ENCODE measurements at regions not wholly inside any gene's neighbourhood (a gene's known extent, or its start where the extent isn't known, plus 50 kb on each side); places are given as distances from the start of the nearest gene placed in this dataset.

DNA sequence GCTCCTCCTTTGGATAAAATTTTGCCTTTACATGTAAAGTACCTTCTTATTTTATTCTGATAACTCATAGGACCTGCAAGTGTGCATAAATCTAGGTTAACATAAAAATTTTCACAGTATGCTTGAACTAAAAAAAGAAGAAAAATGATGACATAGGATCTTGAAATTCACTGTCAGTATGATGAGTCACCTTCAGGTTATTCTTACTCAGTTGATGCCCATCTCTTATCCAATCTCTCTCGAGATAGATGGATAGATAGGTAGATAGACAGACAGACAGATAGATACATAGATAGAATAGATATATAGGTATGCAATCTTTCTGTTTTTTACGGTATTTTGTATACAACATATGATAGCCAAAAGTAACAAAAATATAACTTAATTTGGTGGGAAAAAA, 485.5 kb downstream of the NAF1 start:
- ATAC-seq (ENCODE audit: insufficient read depth, low FRiP score): no peak
- 50 to 51% methylated on average over 2 of the region's 2 CpGs for WGBS, 2 donors
- H3K9me3 ChIP-seq (ENCODE audit: control insufficient read depth in 4 of 4, insufficient read depth in 3 of 4, low read length in 3 of 4): peaks cover 0 to 9% (median 3%) of the 10 kb centered on the region in 4 donors
- H3K4me1 ChIP-seq (ENCODE audit: control insufficient read depth in 5 of 5, insufficient read depth in 5 of 5, low read length in 5 of 5): no peaks in the 10 kb centered on the region
- H3K27me3 ChIP-seq (ENCODE audit: control insufficient read depth in 3 of 3, insufficient read depth in 3 of 3, low read length in 2 of 3): no peaks in the 10 kb centered on the region
- no peak for DNase-seq
- H3K27ac ChIP-seq (ENCODE audit: low read depth in 1 of 2, low read length in 1 of 2): no peak overlapping the region
- H3K36me3 ChIP-seq (ENCODE audit: control insufficient read depth in 4 of 4, insufficient read depth in 4 of 4, low read length in 4 of 4): no peaks in the 10 kb centered on the region
- no peak overlapping the region for H3K9ac ChIP-seq (ENCODE audit: insufficient read depth in 1 of 2, low read length in 2 of 2)
- TF ChIP-seq, protein P1, sequence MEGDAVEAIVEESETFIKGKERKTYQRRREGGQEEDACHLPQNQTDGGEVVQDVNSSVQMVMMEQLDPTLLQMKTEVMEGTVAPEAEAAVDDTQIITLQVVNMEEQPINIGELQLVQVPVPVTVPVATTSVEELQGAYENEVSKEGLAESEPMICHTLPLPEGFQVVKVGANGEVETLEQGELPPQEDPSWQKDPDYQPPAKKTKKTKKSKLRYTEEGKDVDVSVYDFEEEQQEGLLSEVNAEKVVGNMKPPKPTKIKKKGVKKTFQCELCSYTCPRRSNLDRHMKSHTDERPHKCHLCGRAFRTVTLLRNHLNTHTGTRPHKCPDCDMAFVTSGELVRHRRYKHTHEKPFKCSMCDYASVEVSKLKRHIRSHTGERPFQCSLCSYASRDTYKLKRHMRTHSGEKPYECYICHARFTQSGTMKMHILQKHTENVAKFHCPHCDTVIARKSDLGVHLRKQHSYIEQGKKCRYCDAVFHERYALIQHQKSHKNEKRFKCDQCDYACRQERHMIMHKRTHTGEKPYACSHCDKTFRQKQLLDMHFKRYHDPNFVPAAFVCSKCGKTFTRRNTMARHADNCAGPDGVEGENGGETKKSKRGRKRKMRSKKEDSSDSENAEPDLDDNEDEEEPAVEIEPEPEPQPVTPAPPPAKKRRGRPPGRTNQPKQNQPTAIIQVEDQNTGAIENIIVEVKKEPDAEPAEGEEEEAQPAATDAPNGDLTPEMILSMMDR (IDR thresholded peaks at IDR 0.05; ENCODE audit: control extremely low read depth, extremely low read depth): no peak
- H3K4me3 ChIP-seq: no peak overlapping the region

DNA sequence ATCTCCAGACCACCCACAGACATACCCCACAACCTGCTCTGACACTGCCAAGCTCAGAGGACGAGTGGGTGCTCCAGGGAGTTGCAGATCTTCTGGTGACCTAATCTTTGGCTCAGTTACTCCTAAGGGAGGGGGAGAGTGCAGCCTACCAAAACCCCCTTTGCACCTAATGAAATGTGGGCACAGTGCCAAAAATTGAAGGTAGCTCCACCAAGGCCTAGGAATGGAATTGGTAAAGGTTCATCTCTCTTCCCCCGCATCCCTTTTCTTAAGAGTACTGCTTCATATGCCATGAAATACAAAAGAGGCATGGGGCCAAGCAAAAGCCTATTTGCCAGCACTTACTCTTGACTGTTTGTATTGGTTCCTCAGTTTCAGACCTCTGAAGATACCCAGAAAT, 491.0 kb downstream of the NAF1 start:
- Histone ChIP-seq H3K9ac (ENCODE audit: insufficient read depth in 1 of 2, low read length in 2 of 2) (no peak overlapping the region), H3K4me3 (no peak overlapping the region), H3K4me1 (ENCODE audit: control insufficient read depth in 5 of 5, insufficient read depth in 5 of 5, low read length in 5 of 5) (no peaks in the 10 kb centered on the region), H3K36me3 (ENCODE audit: control insufficient read depth in 4 of 4, insufficient read depth in 4 of 4, low read length in 4 of 4) (no peaks in the 10 kb centered on the region), H3K27me3 (ENCODE audit: control insufficient read depth in 3 of 3, insufficient read depth in 3 of 3, low read length in 2 of 3) (no peaks in the 10 kb centered on the region), H3K27ac (ENCODE audit: low read depth in 1 of 2, low read length in 1 of 2) (no peak overlapping the region), H3K9me3 (ENCODE audit: control insufficient read depth in 4 of 4, insufficient read depth in 3 of 4, low read length in 3 of 4) (peaks cover 0 to 10% (median 4%) of the 10 kb centered on the region in 4 donors)
- 68 to 81% methylated on average over 2 of the region's 2 CpGs for WGBS, 2 donors
- ATAC-seq (ENCODE audit: insufficient read depth, low FRiP score) (no peak), DNase-seq (no peak)
- TF ChIP-seq, protein P1 (IDR thresholded peaks at IDR 0.05; ENCODE audit: control extremely low read depth, extremely low read depth): no peak

DNA sequence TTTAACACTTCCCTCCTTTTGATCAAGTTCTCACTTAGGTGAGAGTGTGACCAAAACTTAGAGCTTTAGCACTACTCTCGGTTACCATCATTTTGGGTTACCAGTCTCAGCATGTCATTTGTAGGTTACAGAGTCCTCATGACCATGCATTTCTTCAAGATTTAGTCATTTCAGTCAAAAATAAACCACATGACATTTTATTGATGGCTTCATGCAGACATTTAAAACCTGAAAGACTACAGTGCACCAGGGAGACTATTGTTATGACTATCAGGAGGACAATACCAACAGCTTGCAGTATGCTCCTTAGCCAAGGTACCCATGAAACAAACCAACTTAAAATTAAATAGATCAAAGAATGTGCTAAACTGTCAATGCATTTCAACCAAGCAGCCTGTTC, 498.1 kb upstream of the FSTL5 start:
- Histone ChIP-seq H3K36me3 (ENCODE audit: control insufficient read depth in 4 of 4, insufficient read depth in 4 of 4, low read length in 4 of 4) (no peaks in the 10 kb centered on the region), H3K4me3 (no peak overlapping the region), H3K9me3 (ENCODE audit: control insufficient read depth in 4 of 4, insufficient read depth in 3 of 4, low read length in 3 of 4) (peaks cover 0 to 5% (median 0%) of the 10 kb centered on the region in 4 donors), H3K27ac (ENCODE audit: low read depth in 1 of 2, low read length in 1 of 2) (no peak overlapping the region), H3K27me3 (ENCODE audit: control insufficient read depth in 3 of 3, insufficient read depth in 3 of 3, low read length in 2 of 3) (no peaks in the 10 kb centered on the region), H3K4me1 (ENCODE audit: control insufficient read depth in 5 of 5, insufficient read depth in 5 of 5, low read length in 5 of 5) (no peaks in the 10 kb centered on the region), H3K9ac (ENCODE audit: insufficient read depth in 1 of 2, low read length in 2 of 2) (no peak overlapping the region)
- DNase-seq (no peak), ATAC-seq (ENCODE audit: insufficient read depth, low FRiP score) (no peak)
- TF ChIP-seq, protein P1 (IDR thresholded peaks at IDR 0.05; ENCODE audit: control extremely low read depth, extremely low read depth): no peak
- WGBS, 2 donors: 78 to 82% methylated on average over 1 of the region's 1 CpG

DNA sequence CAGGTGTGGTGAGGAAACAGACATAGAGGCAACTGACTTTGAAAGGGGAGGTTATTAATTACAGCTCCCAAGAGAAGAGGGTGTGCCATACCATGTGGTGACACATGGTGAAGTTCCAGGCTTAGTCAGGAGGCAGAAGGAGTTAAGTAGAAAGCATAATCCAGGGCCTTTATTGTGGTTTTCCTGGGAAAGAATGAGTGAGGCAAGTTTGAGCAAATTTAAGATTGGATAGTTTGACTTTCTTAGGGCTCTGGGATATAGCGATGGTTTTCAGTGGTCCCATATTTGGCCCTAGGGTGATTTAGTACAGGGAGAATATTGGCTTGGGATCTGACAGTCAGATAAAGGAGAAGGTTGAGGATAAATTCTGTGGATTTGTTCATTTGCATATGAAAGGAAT, 495.9 kb upstream of the FSTL5 start:
- Histone ChIP-seq H3K4me3 (no peak overlapping the region), H3K27me3 (ENCODE audit: control insufficient read depth in 3 of 3, insufficient read depth in 3 of 3, low read length in 2 of 3) (no peaks in the 10 kb centered on the region), H3K9ac (ENCODE audit: insufficient read depth in 1 of 2, low read length in 2 of 2) (no peak overlapping the region), H3K9me3 (ENCODE audit: control insufficient read depth in 4 of 4, insufficient read depth in 3 of 4, low read length in 3 of 4) (peaks cover 0 to 3% (median 0%) of the 10 kb centered on the region in 4 donors), H3K27ac (ENCODE audit: low read depth in 1 of 2, low read length in 1 of 2) (no peak overlapping the region), H3K36me3 (ENCODE audit: control insufficient read depth in 4 of 4, insufficient read depth in 4 of 4, low read length in 4 of 4) (no peaks in the 10 kb centered on the region), H3K4me1 (ENCODE audit: control insufficient read depth in 5 of 5, insufficient read depth in 5 of 5, low read length in 5 of 5) (no peaks in the 10 kb centered on the region)
- TF ChIP-seq, protein P1 (IDR thresholded peaks at IDR 0.05; ENCODE audit: control extremely low read depth, extremely low read depth): no peak
- DNase-seq (no peak), ATAC-seq (ENCODE audit: insufficient read depth, low FRiP score) (no peak)
- WGBS, 2 donors: 95 to 96% methylated on average over 1 of the region's 1 CpG

Data from lung (tissue), 11 donors.